HG03196 (cell line): ENCODE measurements at regions not wholly inside any gene's neighbourhood (a gene's known extent, or its start where the extent isn't known, plus 50 kb on each side); places are given as distances from the start of the nearest gene placed in this dataset.

Experiments used
- ATAC-seq: cut with Tn5 transposase; IDR thresholded peaks from one replicate; pipeline ENCODE4 v1.9.1; 2021; ENCODE audit not compliant: unreplicated experiment

- no peak for ATAC-seq
Measured at GRCh38 chr1:198031086-198031485, 113.9 kb downstream of the LHX9 start.

GRCh38 chr1:198032668-198033067 lies 115.5 kb downstream of the LHX9 start:
- no peak for ATAC-seq

GRCh38 chr1:198040880-198041279 lies 115.9 kb upstream of the NEK7 start:
- ATAC-seq: no peak

GRCh38 chr1:198042168-198042567 lies 114.6 kb upstream of the NEK7 start:
- ATAC-seq: no peak

DNA sequence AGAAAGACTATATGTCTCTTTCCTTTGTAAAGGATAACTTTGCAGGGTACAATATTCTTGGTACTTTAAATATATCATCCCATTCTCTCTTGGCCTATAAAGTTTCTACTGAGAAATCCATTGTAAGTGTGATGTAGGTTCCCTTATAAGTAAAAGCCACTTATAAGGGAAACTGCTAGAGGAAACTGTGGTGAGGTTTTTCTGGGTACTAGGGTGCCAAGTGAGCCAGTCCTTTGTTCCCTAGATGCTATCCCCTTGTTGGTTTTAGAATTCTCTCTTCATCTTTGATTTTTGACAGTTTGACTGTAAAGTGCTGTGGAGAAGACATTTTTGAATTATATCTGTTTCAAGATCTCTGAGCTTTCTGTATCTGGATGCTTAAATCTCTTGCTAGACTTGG lies 108.9 kb upstream of the NEK7 start:
- ATAC-seq: no peak

DNA sequence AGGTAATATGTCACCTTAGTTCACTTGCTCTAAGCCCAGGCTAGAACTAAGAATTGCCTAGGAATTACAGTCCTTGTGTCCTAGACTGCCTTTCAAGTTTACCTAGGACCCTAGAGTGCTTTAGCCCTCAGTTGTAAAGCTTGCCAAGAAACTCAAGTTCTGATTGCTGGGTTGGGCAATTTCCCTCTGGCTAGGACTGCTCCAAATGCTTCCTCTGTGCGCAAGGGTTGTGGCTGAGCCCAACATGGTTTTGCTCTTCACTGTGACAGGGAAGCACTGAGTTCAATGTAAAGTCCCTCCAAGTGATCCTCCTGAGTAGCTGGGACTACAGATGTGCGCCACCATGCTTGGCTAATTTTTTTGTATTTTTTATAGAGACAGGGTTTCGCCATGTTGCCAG lies 102.3 kb upstream of the NEK7 start:
- ATAC-seq: no peak

DNA sequence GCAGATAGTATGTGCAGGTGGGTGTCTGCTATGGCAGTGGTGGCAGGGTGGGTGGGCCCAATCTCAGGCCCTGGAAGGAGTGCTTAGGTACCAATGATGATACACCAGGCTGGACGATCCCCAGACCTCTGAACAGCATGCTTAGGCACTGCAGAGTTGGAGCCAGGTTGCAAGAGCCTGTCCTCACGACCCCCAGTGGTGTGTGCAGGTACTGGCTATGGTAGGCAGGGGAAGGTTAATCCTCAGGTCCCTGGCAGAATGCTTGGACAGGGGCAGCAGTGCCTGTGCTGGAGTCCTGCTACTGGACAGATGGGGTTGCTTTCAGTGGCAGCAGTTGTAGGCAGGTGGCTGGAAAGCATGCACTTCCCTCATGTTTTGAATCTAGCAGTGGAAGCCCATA lies 100.5 kb upstream of the NEK7 start:
- peak; percentile 61 for ATAC-seq

DNA sequence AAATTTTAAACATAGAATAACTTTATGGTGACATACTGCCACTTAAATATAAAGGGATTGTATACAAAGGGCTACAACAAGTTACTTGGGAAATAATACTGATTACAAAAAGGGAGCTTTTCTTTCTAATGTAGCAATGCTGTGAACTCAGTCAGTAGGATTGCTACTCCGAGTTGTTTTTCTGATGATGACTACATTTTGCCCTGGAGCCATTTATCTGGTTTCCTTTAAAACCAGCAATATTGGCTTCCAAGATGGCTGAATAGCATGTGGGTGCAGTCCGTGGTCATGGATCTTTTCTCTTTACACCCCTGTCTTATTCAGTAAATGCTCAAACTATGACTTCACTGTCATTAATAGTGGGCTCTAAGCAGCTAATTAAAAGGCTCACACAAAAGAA lies 92.6 kb upstream of the NEK7 start:
- ATAC-seq: no peak

DNA sequence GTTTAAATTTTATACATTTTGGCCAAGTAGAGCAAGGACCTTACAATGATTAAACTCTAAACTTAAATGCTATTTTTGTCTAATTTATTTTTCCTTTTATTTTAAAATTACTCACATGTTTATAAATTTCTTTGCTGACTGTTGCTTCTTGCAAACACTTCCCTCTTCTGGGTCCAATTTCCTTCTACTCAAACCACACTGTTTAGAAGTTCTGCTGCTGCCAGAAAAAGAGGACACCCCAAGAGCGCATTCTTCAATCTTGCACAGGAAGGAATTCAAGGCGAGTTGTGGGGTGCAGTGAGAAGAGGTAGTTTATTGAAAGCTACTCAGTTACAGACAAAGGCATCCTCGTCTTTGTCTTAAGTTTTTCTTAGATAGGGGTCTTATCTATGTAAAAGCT lies 88.5 kb upstream of the NEK7 start:
- no peak for ATAC-seq

- no peak for ATAC-seq
Measured at GRCh38 chr1:198072177-198072576, 84.6 kb upstream of the NEK7 start.

GRCh38 chr1:198075296-198075695 lies 81.5 kb upstream of the NEK7 start:
- no peak for ATAC-seq

- no peak for ATAC-seq
Measured at GRCh38 chr1:198079432-198079951, 77.3 kb upstream of the NEK7 start.

DNA sequence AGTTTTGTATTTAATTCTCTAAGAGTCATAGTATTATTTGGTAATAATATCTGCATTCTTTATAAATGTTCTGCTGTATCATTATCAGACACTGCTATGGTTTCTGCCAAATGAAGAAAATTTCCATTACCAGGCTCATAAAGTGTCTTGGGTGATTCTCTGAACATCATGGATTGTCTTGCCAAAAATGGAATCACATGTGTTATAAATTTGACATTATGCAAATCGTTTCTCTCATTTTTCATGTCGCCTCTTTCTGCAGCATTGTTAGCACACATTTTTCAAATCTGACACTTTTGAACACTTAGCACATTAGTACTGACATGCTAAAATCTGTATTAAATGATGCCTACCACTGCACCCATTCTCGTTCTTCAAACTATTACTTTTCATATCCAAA lies 74.2 kb upstream of the NEK7 start:
- no peak for ATAC-seq

- no peak for ATAC-seq
Measured at GRCh38 chr1:198083549-198083948, 73.2 kb upstream of the NEK7 start.

DNA sequence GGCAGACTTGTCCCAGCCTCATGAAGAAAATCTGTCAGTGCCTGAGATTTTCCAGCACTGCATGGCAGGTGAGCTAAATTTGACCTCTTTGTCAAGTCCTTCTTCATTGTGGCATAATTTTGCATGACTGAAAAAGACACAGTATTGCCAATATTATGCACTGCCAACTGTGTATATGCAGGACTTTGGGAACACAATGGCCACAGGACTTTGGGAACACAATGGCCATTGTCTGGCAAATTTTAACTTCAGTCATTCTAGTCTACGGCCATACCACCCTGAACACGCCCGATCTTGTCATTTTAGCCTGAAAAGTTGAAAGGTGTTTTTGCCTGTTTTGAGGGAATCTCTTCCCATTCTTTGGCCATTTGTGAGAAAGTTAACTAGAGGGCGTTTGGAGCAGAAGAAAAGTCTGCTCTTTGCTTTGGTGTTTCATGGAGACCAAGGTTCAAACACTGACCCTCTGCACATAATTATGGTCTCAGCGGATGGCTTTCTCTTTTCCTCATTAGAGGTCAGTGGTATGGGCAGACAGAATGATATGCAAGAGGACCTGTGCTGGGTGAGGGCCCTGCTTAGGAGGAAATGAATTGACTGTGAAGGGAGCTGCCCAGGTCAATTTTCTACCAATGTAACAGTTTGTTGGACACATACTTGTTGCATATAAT lies 72.4 kb upstream of the NEK7 start:
- ATAC-seq: no peak

GRCh38 chr1:198086051-198086745 lies 70.6 kb upstream of the NEK7 start:
- no peak for ATAC-seq

DNA sequence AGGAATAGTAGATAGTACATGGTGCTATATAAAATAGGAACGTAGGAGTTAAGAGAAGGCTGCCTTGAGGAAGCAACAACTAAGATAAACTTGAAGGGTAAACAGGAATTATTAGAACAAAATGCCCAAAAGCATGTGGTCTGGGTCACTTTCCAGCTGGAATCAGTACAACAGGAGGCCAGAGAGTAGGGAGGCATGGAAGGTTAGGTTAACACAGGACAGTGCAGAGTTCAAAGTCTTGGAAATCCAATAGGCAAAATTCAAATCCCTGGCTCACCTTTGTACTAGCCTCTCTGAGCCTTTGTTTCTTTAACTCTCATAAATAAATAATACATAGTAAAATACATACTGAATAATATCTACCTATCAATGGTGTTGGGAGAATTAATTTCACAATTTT lies 69.0 kb upstream of the NEK7 start:
- ATAC-seq: no peak

- ATAC-seq: no peak
Measured at GRCh38 chr1:198088360-198089071, 68.3 kb upstream of the NEK7 start.

- ATAC-seq: no peak
Measured at GRCh38 chr1:198096390-198096789, 60.4 kb upstream of the NEK7 start.

- ATAC-seq: no peak
Measured at GRCh38 chr1:198099755-198100154, 57.0 kb upstream of the NEK7 start.

DNA sequence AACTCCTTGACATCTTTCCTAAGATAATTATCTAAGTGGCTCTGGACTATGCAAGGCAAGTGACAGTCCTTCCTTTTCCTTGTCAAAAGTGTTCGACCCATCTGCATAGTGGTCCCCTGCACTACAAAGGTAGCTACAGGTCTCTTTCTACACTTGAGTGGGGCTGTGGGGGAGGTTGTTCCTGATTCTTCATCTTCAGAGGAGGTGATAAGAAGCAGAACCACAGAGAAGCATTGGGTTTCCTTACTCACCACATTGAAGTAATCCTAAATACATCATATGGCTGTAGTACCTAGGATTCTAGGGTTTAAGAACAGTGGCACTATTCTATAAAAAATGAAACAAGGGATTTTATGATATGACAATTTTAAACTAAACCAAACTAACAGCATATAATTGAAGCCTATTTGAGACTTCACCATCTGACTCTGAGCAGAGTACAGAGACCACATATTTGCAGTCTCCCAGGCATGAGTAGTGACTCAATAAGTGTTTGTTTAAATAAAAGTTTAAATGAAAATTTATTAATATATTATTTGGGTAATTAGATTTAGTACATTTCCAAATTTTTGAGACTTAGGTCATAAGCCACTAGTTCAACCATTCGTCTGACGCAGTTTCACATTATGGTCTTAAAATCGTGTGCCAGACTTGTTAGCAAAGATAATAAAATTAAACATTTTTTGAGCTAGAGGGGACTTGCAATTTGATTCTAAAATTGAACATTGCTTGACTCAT lies 54.9 kb upstream of the NEK7 start:
- no peak for ATAC-seq
